Keratinocyte (primary cell): ENCODE measurements at regions not wholly inside any gene's neighbourhood (a gene's known extent, or its start where the extent isn't known, plus 50 kb on each side); places are given as distances from the start of the nearest gene placed in this dataset.
"Not testable (repeated sequence)": the region's sequence is repeated elsewhere in the genome, so short reads cannot be mapped to it uniquely, and the experiment has no call there.

Experiments used
- DNase-seq: peaks from one replicate; pipeline ENCODE4 v3.0.0-alpha.2; 2011; ENCODE audit warnings: low read depth, missing footprints, low spot score
- FAIRE-seq: peaks from 2 replicates; lab custom pipeline; 2011; peaks lifted over from hg19 to GRCh38; lab: Jason Lieb, UNC
- H2AFZ ChIP-seq: 2 replicates; pipeline ENCODE4 v1.6.0; 2012; ENCODE audit warnings: low read length, control low read depth, inconsistent platforms; ENCODE audit not compliant: control insufficient read depth
- H3K27ac ChIP-seq: 2 replicates; pipeline ENCODE4 v1.5.1; 2011; ENCODE audit warnings: low read length; ENCODE audit not compliant: control insufficient read depth, insufficient read depth
- H3K27me3 ChIP-seq: 3 replicates; pipeline ENCODE4 v1.6.0; 2011; ENCODE audit warnings: low read length; ENCODE audit not compliant: control insufficient read depth, insufficient read depth; ENCODE audit errors: extremely low read depth
- H3K36me3 ChIP-seq, 2 experiments: 2 replicates in 1 of 2; 3 replicates in 1 of 2; pipeline ENCODE4 v1.5.1; 2011; ENCODE audit warnings: low read length in 2 of 2, mild to moderate bottlenecking in 1 of 2; ENCODE audit not compliant: control insufficient read depth in 2 of 2, insufficient read depth in 2 of 2; ENCODE audit errors: extremely low read depth in 1 of 2
- H3K4me1 ChIP-seq: 3 replicates; pipeline ENCODE4 v1.5.1; 2011; ENCODE audit warnings: low read length; ENCODE audit not compliant: control insufficient read depth, insufficient read depth; ENCODE audit errors: extremely low read depth
- H3K4me2 ChIP-seq: 3 replicates; pipeline ENCODE4 v1.6.0; 2011; ENCODE audit warnings: low read depth, low read length; ENCODE audit not compliant: control insufficient read depth, insufficient read depth; ENCODE audit errors: extremely low read depth
- H3K4me3 ChIP-seq, 3 experiments: fragments of 200-600 bp in 1 of 3; sonication (generic) in 1 of 3; 2 replicates in 2 of 3; 3 replicates in 1 of 3; pipeline ENCODE4 v1.5.1; 2011 to 2016; ENCODE audit warnings: low read length in 3 of 3, mild to moderate bottlenecking in 3 of 3, control low read depth in 2 of 3, inconsistent platforms in 1 of 3, low read depth in 1 of 3, mixed read lengths in 1 of 3, mixed run types in 1 of 3, moderate library complexity in 1 of 3; ENCODE audit not compliant: control insufficient read depth in 2 of 3, insufficient read depth in 2 of 3; ENCODE audit errors: extremely low read depth in 1 of 3
- H3K79me2 ChIP-seq: 2 replicates; pipeline ENCODE4 v1.6.0; 2012; ENCODE audit warnings: low read length; ENCODE audit not compliant: control insufficient read depth, insufficient read depth
- H3K9ac ChIP-seq: 3 replicates; pipeline ENCODE4 v1.6.0; 2011; ENCODE audit warnings: low read length; ENCODE audit not compliant: control insufficient read depth, insufficient read depth; ENCODE audit errors: extremely low read depth
- H3K9me1 ChIP-seq: 3 replicates; pipeline ENCODE4 v1.6.0; 2011; ENCODE audit warnings: low read length; ENCODE audit not compliant: control insufficient read depth, insufficient read depth; ENCODE audit errors: extremely low read depth
- H3K9me3 ChIP-seq: 2 replicates; pipeline ENCODE4 v1.5.1; 2012; ENCODE audit warnings: low read depth, low read length; ENCODE audit not compliant: control insufficient read depth
- H4K20me1 ChIP-seq: 3 replicates; pipeline ENCODE4 v1.6.0; 2011; ENCODE audit warnings: low read length; ENCODE audit not compliant: control insufficient read depth, insufficient read depth; ENCODE audit errors: extremely low read depth
- EZH2 ChIP-seq: IDR thresholded peaks from one replicate; pipeline ENCODE4 v1.6.1; 2012; ENCODE audit warnings: inconsistent platforms, mild to moderate bottlenecking, low read length, moderate library complexity
- dilution Hi-C: fragments of 300-500 bp; cut with MboI; formaldehyde crosslinking; loops from one replicate; pipeline ENCODE4 v1.7.0; 2020; ENCODE audit warnings: low sequenced_read_pairs; ENCODE audit not compliant: extremely low pct_ligation_motif_present
- TF ChIP-seq, protein P1 (sequence below), 3 experiments: IDR thresholded peaks in 1 of 3; conservative IDR thresholded peaks in 1 of 3; optimal IDR thresholded peaks in 1 of 3; 2 replicates in 2 of 3; 3 replicates in 1 of 3; pipeline versions ENCODE3 to v1.5.1; 2011; ENCODE audit warnings: low read length in 3 of 3, mild to moderate bottlenecking in 3 of 3, moderate library complexity in 2 of 3, control low read depth in 1 of 3, inconsistent platforms in 1 of 3; ENCODE audit not compliant: insufficient read depth in 2 of 3; ENCODE audit errors: extremely low read depth in 1 of 3

DNA sequence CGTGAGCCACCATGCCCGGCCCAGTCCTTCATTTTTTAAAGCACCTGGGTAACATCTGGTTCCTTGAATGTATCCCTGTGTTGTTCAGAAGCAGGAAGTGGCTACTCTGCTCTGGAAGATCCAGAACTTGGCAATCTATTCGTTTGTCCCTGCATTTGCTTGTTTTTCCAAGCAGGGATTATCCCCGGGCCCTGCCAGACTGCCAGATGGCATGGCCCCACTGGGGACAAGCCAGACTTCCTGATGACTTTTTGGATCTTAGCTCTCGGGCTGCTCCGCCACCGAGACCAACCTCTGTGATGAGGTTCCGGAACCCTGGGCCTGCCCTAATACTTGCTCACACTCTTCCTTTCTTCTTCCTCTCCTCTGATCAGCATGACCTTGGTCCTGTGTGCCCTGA lies 496.7 kb downstream of the TYW1 start:
- Histone ChIP-seq H3K9me1 (no peaks in the 10 kb centered on the region), H3K36me3 (no peaks in the 10 kb centered on the region), H2AFZ (no peak overlapping the region), H3K9ac (no peak overlapping the region), H4K20me1 (no peaks in the 10 kb centered on the region), H3K27me3 (no peaks in the 10 kb centered on the region), H3K4me3 (no peak overlapping the region), H3K79me2 (no peaks in the 10 kb centered on the region), H3K4me2 (no peak overlapping the region), H3K9me3 (no peaks in the 10 kb centered on the region), H3K27ac (no peak overlapping the region), H3K4me1 (no peaks in the 10 kb centered on the region)
- TF ChIP-seq, protein P1, sequence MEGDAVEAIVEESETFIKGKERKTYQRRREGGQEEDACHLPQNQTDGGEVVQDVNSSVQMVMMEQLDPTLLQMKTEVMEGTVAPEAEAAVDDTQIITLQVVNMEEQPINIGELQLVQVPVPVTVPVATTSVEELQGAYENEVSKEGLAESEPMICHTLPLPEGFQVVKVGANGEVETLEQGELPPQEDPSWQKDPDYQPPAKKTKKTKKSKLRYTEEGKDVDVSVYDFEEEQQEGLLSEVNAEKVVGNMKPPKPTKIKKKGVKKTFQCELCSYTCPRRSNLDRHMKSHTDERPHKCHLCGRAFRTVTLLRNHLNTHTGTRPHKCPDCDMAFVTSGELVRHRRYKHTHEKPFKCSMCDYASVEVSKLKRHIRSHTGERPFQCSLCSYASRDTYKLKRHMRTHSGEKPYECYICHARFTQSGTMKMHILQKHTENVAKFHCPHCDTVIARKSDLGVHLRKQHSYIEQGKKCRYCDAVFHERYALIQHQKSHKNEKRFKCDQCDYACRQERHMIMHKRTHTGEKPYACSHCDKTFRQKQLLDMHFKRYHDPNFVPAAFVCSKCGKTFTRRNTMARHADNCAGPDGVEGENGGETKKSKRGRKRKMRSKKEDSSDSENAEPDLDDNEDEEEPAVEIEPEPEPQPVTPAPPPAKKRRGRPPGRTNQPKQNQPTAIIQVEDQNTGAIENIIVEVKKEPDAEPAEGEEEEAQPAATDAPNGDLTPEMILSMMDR (optimal IDR thresholded peaks at IDR 0.05 in 1 of 3, IDR thresholded peaks at IDR 0.05 in 1 of 3, conservative IDR thresholded peaks at IDR 0.05 in 1 of 3; ENCODE audit: extremely low read depth in 1 of 3, insufficient read depth in 2 of 3, low read length in 3 of 3) = no peak
- no peak for TF ChIP-seq EZH2
- no peak for DNase-seq
- dilution Hi-C loops = no loop called here
- FAIRE-seq = no peak

DNA sequence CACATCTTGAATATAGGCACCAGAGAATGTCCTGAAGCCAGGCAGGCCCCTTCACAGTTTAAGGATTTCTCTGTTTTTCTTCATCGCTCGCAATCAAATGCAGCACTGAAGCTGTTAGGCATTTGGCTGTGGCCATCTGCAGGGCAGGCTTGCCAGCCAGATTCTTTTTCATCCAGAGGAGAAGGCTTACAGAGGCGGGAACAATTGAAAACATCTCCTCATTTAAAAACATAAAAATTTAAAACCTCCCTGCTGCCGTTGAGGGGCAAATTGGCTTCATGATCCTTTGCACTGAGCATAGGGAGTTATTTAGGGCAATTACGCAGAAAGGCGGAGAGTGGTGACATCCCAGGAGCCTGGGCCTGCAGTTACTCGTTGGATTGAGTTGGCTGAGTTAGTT lies 500.0 kb downstream of the TYW1 start:
- Histone ChIP-seq H3K9me3 (no peaks in the 10 kb centered on the region), H3K4me1 (no peaks in the 10 kb centered on the region), H4K20me1 (no peaks in the 10 kb centered on the region), H2AFZ (no peak overlapping the region), H3K4me2 (no peak overlapping the region), H3K27ac (no peak overlapping the region), H3K27me3 (no peaks in the 10 kb centered on the region), H3K9ac (no peak overlapping the region), H3K9me1 (no peaks in the 10 kb centered on the region), H3K79me2 (no peaks in the 10 kb centered on the region), H3K4me3 (no peak overlapping the region), H3K36me3 (no peaks in the 10 kb centered on the region)
- dilution Hi-C loops = no loop called here
- FAIRE-seq (no peak), DNase-seq (no peak)
- no peak for TF ChIP-seq EZH2
- TF ChIP-seq, protein P1 (optimal IDR thresholded peaks at IDR 0.05 in 1 of 3, IDR thresholded peaks at IDR 0.05 in 1 of 3, conservative IDR thresholded peaks at IDR 0.05 in 1 of 3; ENCODE audit: extremely low read depth in 1 of 3, insufficient read depth in 2 of 3, low read length in 3 of 3) = no peak

DNA sequence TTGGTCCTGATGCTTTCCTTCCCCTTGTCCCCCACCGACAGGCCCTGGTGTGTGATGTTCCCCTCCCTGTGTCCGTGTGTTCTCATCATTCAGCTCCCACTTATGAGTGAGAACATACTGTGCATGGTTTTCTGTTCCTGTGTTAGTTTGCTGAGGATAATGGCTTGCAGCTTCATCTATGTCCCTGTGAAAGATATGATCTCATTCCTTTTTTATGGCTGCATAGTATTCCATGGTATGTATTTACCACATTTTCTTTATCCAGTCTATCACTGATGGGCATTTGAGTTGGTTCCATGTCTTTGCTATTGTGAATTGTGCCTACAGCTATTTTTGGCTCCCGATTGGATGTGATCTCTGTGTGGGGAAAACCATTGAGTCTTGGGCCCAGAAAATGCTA lies 501.3 kb downstream of the TYW1 start:
- dilution Hi-C loops, H3K36me3 ChIP-seq, H3K79me2 ChIP-seq, H4K20me1 ChIP-seq, H3K9me3 ChIP-seq, H3K9me1 ChIP-seq, DNase-seq, H3K4me2 ChIP-seq, H3K27me3 ChIP-seq, FAIRE-seq, H3K4me3 ChIP-seq, H3K4me1 ChIP-seq, H2AFZ ChIP-seq, H3K9ac ChIP-seq, H3K27ac ChIP-seq: not testable (repeated sequence)
